ENCODE measurements at regions not wholly inside any gene's neighbourhood (a gene's known extent, or its start where the extent isn't known, plus 50 kb on each side); places are given as distances from the start of the nearest gene placed in this dataset.

GRCh38 chr6:33967966-33968724 lies 164.3 kb upstream of the MLN start:
- no peak for DNase-seq

GRCh38 chr6:33967265-33967767 lies 163.5 kb upstream of the MLN start:
- no peak for DNase-seq

GRCh38 chr6:33966536-33966935 lies 162.7 kb upstream of the MLN start:
- no peak for DNase-seq

- DNase-seq = no peak
Measured at GRCh38 chr6:33965766-33966165, 162.0 kb upstream of the MLN start.

GRCh38 chr6:33964387-33964786 lies 160.6 kb upstream of the MLN start:
- no peak for DNase-seq

GRCh38 chr6:33963136-33963750 lies 159.4 kb upstream of the MLN start:
- no peak for DNase-seq

GRCh38 chr6:33962246-33963027 lies 158.6 kb upstream of the MLN start:
- DNase-seq = no peak

GRCh38 chr6:33961691-33962090 lies 157.9 kb upstream of the MLN start:
- DNase-seq = no peak

GRCh38 chr6:33960345-33961313 lies 156.8 kb upstream of the MLN start:
- DNase-seq = no peak

- no peak for DNase-seq
Measured at GRCh38 chr6:33959661-33960344, 156.0 kb upstream of the MLN start.

GRCh38 chr6:33959329-33959651 lies 155.5 kb upstream of the MLN start:
- DNase-seq = no peak

- no peak for DNase-seq
Measured at GRCh38 chr6:33958526-33959328, 154.9 kb upstream of the MLN start.

GRCh38 chr6:33957892-33958525 lies 154.2 kb upstream of the MLN start:
- no peak for DNase-seq

- DNase-seq = no peak
Measured at GRCh38 chr6:33957131-33957891, 153.5 kb upstream of the MLN start.

- no peak for DNase-seq
Measured at GRCh38 chr6:33956206-33956605, 152.4 kb upstream of the MLN start.

- no peak for DNase-seq
Measured at GRCh38 chr6:33955566-33955965, 151.8 kb upstream of the MLN start.

- no peak for DNase-seq
Measured at GRCh38 chr6:33954453-33954852, 150.7 kb upstream of the MLN start.

- no peak for DNase-seq
Measured at GRCh38 chr6:33953171-33953570, 149.4 kb upstream of the MLN start.

GRCh38 chr6:33952016-33952415 lies 148.2 kb upstream of the MLN start:
- no peak for DNase-seq

Measured in CD4-positive, alpha-beta T cell treated with Interleukin-10 for 1 hour (primary cell).